ENCODE measurements at regions not wholly inside any gene's neighbourhood (a gene's known extent, or its start where the extent isn't known, plus 50 kb on each side); places are given as distances from the start of the nearest gene placed in this dataset.

DNA sequence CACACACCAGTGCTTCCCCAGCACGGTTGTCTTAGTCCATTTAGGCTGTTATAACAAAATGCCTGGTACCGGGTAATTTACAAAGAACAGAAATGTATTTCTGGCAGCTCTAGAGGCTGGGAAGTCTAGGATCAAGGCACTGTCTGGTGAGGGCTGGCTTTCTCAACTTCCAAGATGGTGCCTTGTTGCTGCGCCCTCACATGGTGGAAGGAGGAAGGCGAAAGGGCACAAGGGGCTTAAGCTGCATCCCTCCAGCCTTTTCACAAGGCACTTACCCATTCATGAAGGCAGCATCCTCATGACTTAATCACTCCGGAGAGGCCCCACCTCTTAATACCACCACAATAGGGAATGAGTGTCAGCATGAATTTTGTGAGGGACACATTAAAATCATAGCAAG, 155.5 kb downstream of the SLC15A5 start:
- peaks cover 0 to 2% (median 0%) of the 10 kb centered on the region in 4 donors for H3K9me3 ChIP-seq (ENCODE audit: control insufficient read depth in 4 of 4, insufficient read depth in 3 of 4, low read length in 3 of 4)
- H3K4me1 ChIP-seq (ENCODE audit: control insufficient read depth in 5 of 5, insufficient read depth in 5 of 5, low read length in 5 of 5), result no peaks in the 10 kb centered on the region
- no peak for ATAC-seq (ENCODE audit: insufficient read depth, low FRiP score)
- no peak overlapping the region for H3K9ac ChIP-seq (ENCODE audit: insufficient read depth in 1 of 2, low read length in 2 of 2)
- TF ChIP-seq CTCF (IDR thresholded peaks at IDR 0.05; ENCODE audit: control extremely low read depth, extremely low read depth), result no peak
- no peaks in the 10 kb centered on the region for H3K27me3 ChIP-seq (ENCODE audit: control insufficient read depth in 3 of 3, insufficient read depth in 3 of 3, low read length in 2 of 3)
- H3K36me3 ChIP-seq (ENCODE audit: control insufficient read depth in 4 of 4, insufficient read depth in 4 of 4, low read length in 4 of 4), result no peaks in the 10 kb centered on the region
- DNase-seq, result no peak
- H3K4me3 ChIP-seq, result no peak overlapping the region
- WGBS, 2 donors, result 84 to 85% methylated on average over 5 of the region's 5 CpGs
- no peak overlapping the region for H3K27ac ChIP-seq (ENCODE audit: low read depth in 1 of 2, low read length in 1 of 2)

GRCh38 chr12:16119618-16120415, 157.7 kb downstream of the SLC15A5 start:
- DNase-seq, result no peak
- no peak overlapping the region for H3K9ac ChIP-seq (ENCODE audit: insufficient read depth in 1 of 2, low read length in 2 of 2)
- no peaks in the 10 kb centered on the region for H3K36me3 ChIP-seq (ENCODE audit: control insufficient read depth in 4 of 4, insufficient read depth in 4 of 4, low read length in 4 of 4)
- 49 to 64% methylated on average over 5 of the region's 5 CpGs for WGBS, 2 donors
- ATAC-seq (ENCODE audit: insufficient read depth, low FRiP score), result no peak
- no peaks in the 10 kb centered on the region for H3K9me3 ChIP-seq (ENCODE audit: control insufficient read depth in 4 of 4, insufficient read depth in 3 of 4, low read length in 3 of 4)
- H3K27ac ChIP-seq (ENCODE audit: low read depth in 1 of 2, low read length in 1 of 2), result no peak overlapping the region
- H3K4me3 ChIP-seq, result no peak overlapping the region
- H3K4me1 ChIP-seq (ENCODE audit: control insufficient read depth in 5 of 5, insufficient read depth in 5 of 5, low read length in 5 of 5), result no peaks in the 10 kb centered on the region
- TF ChIP-seq CTCF (IDR thresholded peaks at IDR 0.05; ENCODE audit: control extremely low read depth, extremely low read depth), result no peak
- H3K27me3 ChIP-seq (ENCODE audit: control insufficient read depth in 3 of 3, insufficient read depth in 3 of 3, low read length in 2 of 3), result no peaks in the 10 kb centered on the region

DNA sequence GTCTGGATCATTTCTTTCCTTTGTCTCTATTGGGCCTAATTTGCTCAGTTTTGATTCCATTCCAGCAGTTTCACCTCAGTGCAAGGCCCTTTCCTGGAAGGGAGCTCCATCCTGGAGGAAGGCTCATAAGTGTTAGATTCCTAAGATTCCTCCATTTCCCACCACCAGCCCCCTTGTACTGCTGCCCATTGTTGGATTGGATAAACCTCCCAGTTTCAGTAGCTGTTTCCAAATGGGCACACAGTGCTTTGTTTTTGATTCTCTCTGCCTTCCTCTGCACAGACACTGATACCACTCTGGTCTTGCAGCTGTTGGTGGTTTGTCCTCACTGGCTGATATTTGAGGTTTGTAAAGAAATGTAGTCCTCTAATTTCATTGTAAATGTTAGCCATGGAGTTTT, 158.9 kb downstream of the SLC15A5 start:
- H3K9ac ChIP-seq (ENCODE audit: insufficient read depth in 1 of 2, low read length in 2 of 2), result no peak overlapping the region
- DNase-seq (no peak), ATAC-seq (ENCODE audit: insufficient read depth, low FRiP score) (no peak)
- no peak overlapping the region for H3K27ac ChIP-seq (ENCODE audit: low read depth in 1 of 2, low read length in 1 of 2)
- no peaks in the 10 kb centered on the region for H3K27me3 ChIP-seq (ENCODE audit: control insufficient read depth in 3 of 3, insufficient read depth in 3 of 3, low read length in 2 of 3)
- H3K4me3 ChIP-seq, result no peak overlapping the region
- no peaks in the 10 kb centered on the region for H3K9me3 ChIP-seq (ENCODE audit: control insufficient read depth in 4 of 4, insufficient read depth in 3 of 4, low read length in 3 of 4)
- H3K36me3 ChIP-seq (ENCODE audit: control insufficient read depth in 4 of 4, insufficient read depth in 4 of 4, low read length in 4 of 4), result no peaks in the 10 kb centered on the region
- no peaks in the 10 kb centered on the region for H3K4me1 ChIP-seq (ENCODE audit: control insufficient read depth in 5 of 5, insufficient read depth in 5 of 5, low read length in 5 of 5)
- no peak for TF ChIP-seq CTCF (IDR thresholded peaks at IDR 0.05; ENCODE audit: control extremely low read depth, extremely low read depth)
